HT-29 (cell line): ENCODE measurements at regions not wholly inside any gene's neighbourhood (a gene's known extent, or its start where the extent isn't known, plus 50 kb on each side); places are given as distances from the start of the nearest gene placed in this dataset.

ENCODE experiments used
- DNase-seq: peaks from one replicate; pipeline ENCODE4 v3.0.0-alpha.2; 2015; ENCODE audit warnings: low spot score

- DNase-seq, result no peak
Observed at GRCh38 chr2:120455390-120455789, 109.5 kb downstream of the INHBB start.

DNA sequence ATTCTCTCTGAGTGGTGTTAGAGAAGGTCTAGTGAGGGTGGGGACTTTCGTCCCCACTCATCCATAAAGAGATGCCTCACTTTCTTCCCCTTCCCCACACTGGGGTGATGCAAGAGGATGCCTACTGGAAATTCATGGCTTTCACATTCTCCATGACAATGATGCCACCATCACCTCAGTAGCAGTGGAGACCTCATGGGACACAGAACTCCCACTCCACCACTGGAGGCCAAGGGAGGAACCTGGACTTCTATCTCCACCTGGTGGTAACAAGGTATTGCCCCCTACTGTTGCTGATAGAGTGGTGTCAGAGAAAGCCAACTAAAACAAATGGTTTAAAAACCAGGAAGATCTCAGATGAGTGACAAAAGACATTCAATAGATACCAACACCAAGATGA, 110.9 kb downstream of the INHBB start:
- DNase-seq, result peak; percentile 18

GRCh38 chr2:120460511-120460910, 114.6 kb downstream of the INHBB start:
- no peak for DNase-seq

- DNase-seq, result no peak
Observed at GRCh38 chr2:120461092-120461491, 115.2 kb downstream of the INHBB start.

- DNase-seq, result no peak
Observed at GRCh38 chr2:120461546-120462537, 115.9 kb downstream of the INHBB start.

- no peak for DNase-seq
Observed at GRCh38 chr2:120463527-120463926, 117.6 kb downstream of the INHBB start.

GRCh38 chr2:120463996-120464395, 118.1 kb downstream of the INHBB start:
- DNase-seq, result no peak

GRCh38 chr2:120464448-120464931, 118.6 kb downstream of the INHBB start:
- no peak for DNase-seq

DNA sequence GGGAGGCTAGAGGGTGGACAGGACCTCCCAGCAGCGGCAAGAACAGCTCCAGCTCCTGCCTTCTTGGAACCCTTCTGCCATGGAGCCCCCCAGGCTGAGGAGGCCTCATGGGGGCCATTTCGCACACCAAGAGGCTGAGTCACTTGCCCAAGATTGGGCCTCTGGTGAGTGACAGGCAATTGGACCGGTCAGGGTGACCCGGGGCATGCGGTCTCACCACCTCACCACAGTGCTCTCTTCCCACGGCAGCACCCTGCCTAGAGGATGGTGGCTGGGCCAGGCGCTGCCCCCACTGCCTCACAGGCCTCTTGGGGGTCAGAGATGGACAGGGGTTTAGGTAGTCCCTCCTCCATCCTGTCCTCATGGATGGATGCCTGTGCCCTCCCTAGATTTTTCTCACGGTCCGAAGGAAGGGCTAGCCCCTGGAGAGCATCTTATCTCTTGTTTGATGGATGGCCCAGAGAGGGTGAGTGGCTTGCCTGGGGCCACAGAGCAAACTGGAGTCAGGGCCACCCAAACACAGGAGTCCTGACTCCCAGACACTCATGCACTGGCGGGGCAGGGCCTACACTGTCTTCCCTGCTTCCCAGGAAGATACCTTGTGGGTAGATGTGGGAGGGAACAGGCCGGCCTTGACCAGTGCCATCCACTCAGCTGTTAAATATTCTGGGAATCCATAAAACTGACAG, 119.2 kb downstream of the INHBB start:
- no peak for DNase-seq

DNA sequence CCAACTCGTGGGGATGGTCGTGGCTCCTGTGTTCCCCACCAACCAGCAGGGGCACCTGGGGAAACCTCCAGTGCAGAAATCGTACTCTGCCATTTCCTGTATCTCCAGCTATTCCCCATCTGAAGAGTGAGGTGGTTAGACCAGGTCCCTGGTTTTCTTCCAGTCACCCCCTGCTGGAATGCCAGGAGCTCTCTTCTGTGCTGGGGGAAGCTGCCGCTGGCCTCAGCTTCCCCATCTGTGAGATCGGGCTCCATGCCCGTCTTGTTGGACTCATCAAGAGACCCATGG, 119.7 kb downstream of the INHBB start:
- no peak for DNase-seq

- peak; percentile 9 for DNase-seq
Observed at GRCh38 chr2:120465989-120466703, 120.2 kb downstream of the INHBB start.

GRCh38 chr2:120466704-120467054, 120.7 kb downstream of the INHBB start:
- DNase-seq, result no peak

DNA sequence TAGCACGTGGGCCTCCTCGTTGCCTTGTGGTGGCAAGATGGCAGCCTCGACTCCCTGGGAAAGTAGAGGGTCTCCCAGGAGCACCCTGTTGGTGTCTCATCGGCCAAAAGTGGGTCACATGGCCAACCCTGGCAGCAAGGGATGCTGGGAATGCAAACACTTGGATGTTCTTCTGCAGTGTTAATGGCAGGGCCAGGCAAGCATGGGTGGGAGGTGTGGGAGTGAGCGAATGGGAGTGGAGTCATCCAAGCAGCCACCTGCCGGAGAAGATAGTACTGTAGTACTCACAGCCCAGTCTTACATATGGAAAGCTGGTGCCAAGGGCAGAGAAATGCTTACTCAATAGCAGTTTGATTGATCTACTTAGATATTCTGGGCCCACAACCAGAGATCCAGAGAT, 122.2 kb downstream of the INHBB start:
- DNase-seq, result no peak

DNA sequence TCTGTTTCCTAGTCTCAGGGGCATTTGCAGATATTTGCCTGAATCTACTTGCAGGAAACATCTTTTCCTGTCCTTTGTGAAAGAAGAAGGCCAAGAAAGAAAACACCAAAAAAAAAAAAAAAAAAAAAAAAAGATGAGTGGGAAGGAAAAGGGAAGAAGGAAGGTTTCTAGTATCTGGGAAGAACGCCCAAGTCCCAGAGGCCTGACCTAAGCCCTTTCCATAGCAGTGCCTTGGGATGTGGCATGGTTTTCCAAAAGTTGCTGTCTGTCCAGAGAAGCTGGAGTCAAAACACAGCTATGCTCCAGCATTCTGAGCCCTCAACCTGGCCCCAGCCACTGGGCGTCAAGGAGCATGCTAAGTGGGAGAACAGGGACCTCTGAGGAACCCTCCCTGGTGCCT, 123.5 kb downstream of the INHBB start:
- no peak for DNase-seq

DNA sequence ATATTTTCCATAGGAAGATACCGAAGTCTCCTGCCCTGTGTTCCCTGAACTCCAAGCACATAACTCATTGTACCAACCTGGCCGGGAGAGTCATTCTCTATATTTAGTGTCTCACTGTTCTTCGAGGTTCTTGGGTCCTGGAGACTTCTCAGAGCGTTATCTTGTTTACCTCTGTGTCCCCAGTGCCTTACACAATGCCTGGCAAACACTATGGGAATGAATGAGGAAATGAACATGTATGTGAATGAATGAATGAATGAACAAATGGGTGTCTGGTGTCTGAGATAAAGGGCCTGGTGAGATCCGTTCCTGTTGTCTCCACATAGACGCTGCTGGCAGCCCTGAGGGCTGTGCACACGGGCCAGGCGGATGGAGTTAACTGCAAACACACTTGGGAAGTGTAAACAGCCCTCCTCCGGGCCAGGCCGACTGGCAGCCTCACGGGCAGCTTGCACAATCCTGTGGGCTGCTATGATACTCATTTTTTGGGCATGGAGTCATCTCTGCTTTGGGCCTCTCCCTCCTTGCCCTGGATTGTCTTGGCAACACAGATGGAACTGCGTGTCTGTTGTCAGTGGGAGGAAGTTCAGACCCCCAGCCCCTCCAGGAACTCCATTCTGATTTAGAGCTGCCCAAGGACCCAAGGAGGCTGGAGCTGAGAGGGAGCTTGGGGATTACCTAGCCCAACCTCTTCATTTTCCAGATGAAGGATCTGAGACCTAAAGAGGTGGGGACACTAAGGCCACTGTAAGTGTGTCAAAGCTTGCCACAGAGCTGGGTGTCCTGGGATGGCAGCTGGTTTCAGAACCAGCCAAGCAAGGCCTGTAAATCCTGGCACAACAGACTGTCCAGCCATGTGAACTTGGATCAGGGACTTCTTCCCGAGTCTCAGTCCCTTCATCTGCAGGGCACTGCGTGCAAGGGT, 124.4 kb downstream of the INHBB start:
- DNase-seq, result no peak

- no peak for DNase-seq
Observed at GRCh38 chr2:120471166-120471565, 125.2 kb downstream of the INHBB start.

DNA sequence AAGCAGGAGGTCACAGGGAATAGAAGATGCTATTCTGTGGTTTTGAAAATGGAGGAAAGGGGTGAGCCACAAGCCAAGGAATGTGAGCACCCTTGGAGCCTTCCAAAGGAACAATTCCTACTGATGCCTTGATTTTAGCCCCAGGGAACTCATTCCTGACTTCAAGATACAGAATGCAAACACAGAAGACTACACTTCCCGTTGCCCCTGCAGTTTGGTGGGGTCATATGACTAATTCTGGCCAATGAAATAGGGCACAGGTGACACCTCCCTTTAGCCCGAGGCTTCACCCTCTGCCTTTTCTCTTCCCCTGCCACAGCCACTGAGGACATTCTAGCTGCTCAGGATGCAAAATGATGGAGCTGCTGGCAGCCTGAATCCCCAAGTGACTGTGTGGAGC, 126.1 kb downstream of the INHBB start:
- DNase-seq, result no peak

DNA sequence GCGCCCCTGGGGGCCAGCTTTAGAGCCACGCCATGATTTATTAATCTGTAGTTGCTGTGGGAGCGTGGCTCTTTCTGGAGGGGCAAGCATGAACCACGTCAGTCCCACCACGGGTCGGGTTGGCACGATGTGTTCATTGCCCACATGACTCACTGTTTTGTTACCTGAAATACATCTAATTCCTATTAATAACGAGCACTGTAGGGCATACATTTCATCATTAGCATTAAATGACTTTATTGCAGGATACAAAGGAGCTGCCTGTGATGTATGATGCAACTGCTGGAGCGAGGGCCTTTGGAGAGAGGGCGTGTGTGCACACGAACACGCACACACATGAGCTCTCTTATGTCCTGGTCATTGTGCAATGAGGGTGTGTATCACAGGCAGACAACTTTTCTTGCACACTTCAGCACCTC, 127.0 kb downstream of the INHBB start:
- no peak for DNase-seq

- DNase-seq, result no peak
Observed at GRCh38 chr2:120473522-120474271, 127.8 kb downstream of the INHBB start.

DNA sequence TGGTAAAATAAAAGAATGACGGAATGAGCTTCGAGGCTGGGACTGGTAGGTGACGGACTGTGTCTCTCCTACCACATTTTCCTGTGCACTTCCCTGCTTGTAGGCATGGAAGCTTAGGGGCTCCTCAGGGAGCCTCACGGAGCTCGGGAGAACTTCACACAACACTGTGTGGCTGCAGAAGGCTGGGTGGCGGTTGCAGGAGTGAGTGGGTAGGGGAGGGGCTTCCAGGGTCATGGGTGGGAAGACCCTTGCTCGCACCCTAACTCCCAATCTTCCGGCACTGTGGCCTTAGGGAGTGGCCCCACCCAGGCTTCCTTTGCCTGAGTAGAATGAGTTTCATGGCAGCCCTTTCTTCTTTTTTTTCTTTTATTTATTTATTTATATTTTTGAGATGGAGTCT, 128.6 kb downstream of the INHBB start:
- no peak for DNase-seq

DNA sequence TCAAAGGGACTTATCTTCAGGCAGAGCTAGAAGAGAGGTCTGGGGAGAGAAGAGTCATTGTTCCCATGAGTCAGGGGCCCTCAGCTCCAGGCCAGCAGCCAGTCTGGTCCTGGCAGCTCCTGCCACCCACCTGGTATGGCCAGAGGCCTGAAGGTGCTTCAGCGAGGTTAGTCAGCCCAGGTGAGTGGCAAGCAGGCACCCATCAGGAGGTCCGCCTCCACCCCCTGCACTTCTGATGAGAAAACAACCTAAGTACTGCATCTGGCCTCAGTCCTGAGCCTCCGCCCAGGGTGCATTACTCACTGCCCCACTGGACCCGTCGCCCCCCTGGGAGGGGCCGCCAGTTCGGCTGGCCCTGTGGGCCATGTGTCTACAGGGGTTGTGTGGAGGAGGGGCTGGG, 130.2 kb downstream of the INHBB start:
- no peak for DNase-seq
